GM23248 (cell line): ENCODE measurements at regions not wholly inside any gene's neighbourhood (a gene's known extent, or its start where the extent isn't known, plus 50 kb on each side); places are given as distances from the start of the nearest gene placed in this dataset.

ENCODE experiments used
- EZH2 ChIP-seq: fragments of 200-600 bp; sonication (generic); IDR thresholded peaks from 2 replicates; pipeline ENCODE4 v1.6.1; 2018; ENCODE audit warnings: antibody characterized with exemption, mild to moderate bottlenecking; ENCODE audit not compliant: insufficient read depth, poor library complexity, severe bottlenecking
- EZH2phosphoT487 ChIP-seq: fragments of 200-600 bp; sonication (generic); IDR thresholded peaks from 2 replicates; pipeline ENCODE4 v1.6.1; 2018; ENCODE audit warnings: antibody characterized with exemption, moderate library complexity, mild to moderate bottlenecking, low read depth; ENCODE audit not compliant: insufficient read depth

- TF ChIP-seq EZH2phosphoT487 (no peak), EZH2 (no peak)
Observed at GRCh38 chr15:100785181-100786138, 94.2 kb upstream of the ALDH1A3 start.
